ENCODE measurements at regions not wholly inside any gene's neighbourhood (a gene's known extent, or its start where the extent isn't known, plus 50 kb on each side); places are given as distances from the start of the nearest gene placed in this dataset.

GRCh38 chr1:219669556-219669955 is 56.7 kb upstream of the ZC3H11B start:
- no peak for DNase-seq (ENCODE audit: low spot score)

GRCh38 chr1:219669042-219669441 is 56.1 kb upstream of the ZC3H11B start:
- no peak for DNase-seq (ENCODE audit: low spot score)

- DNase-seq (ENCODE audit: low spot score) = no peak
Observed at GRCh38 chr1:219668446-219668845, 55.5 kb upstream of the ZC3H11B start.

- DNase-seq (ENCODE audit: low spot score) = peak; percentile 29
Observed at GRCh38 chr1:219666242-219666641, 53.3 kb upstream of the ZC3H11B start.

- no peak for DNase-seq (ENCODE audit: low spot score)
Observed at GRCh38 chr1:219665089-219665488, 52.2 kb upstream of the ZC3H11B start.

GRCh38 chr1:219664310-219665029 is 51.6 kb upstream of the ZC3H11B start:
- DNase-seq (ENCODE audit: low spot score) = no peak

Data from GM03348 (cell line).